Astrocyte (in vitro differentiated cells and primary cell): ENCODE measurements at regions not wholly inside any gene's neighbourhood (a gene's known extent, or its start where the extent isn't known, plus 50 kb on each side); places are given as distances from the start of the nearest gene placed in this dataset.

Experiments used
- DNase-seq: peaks from one replicate; pipeline ENCODE4 v3.0.0-alpha.2; 2010; ENCODE audit warnings: low read depth
- FAIRE-seq: peaks from 2 replicates; lab custom pipeline; 2011; peaks lifted over from hg19 to GRCh38; lab: Jason Lieb, UNC
- H2AFZ ChIP-seq: 2 replicates; pipeline ENCODE4 v1.6.0; 2012; ENCODE audit warnings: low read depth, low read length, inconsistent platforms
- H3K27ac ChIP-seq: 2 replicates; pipeline ENCODE4 v1.5.1; 2011; ENCODE audit warnings: low read depth, low read length, inconsistent platforms
- H3K27me3 ChIP-seq: 2 replicates; pipeline ENCODE4 v1.6.0; 2011; ENCODE audit warnings: low read length, inconsistent platforms; ENCODE audit not compliant: insufficient read depth
- H3K36me3 ChIP-seq: 2 replicates; pipeline ENCODE4 v1.5.1; 2011; ENCODE audit warnings: low read length, inconsistent platforms; ENCODE audit not compliant: insufficient read depth
- H3K4me1 ChIP-seq: 2 replicates; pipeline ENCODE4 v1.5.1; 2011; ENCODE audit warnings: low read length, inconsistent platforms; ENCODE audit not compliant: insufficient read depth
- H3K4me2 ChIP-seq: 2 replicates; pipeline ENCODE4 v1.6.0; 2012; ENCODE audit warnings: low read length, inconsistent platforms
- H3K4me3 ChIP-seq: 2 replicates; pipeline ENCODE4 v1.5.1; 2011; ENCODE audit warnings: low read depth, mild to moderate bottlenecking, low read length, inconsistent platforms; ENCODE audit not compliant: insufficient read depth
- H3K79me2 ChIP-seq: 2 replicates; pipeline ENCODE4 v1.6.0; 2012; ENCODE audit warnings: mild to moderate bottlenecking, low read length, inconsistent platforms; ENCODE audit not compliant: insufficient read depth
- H3K9ac ChIP-seq: 2 replicates; pipeline ENCODE4 v1.6.0; 2012; ENCODE audit warnings: mild to moderate bottlenecking, low read length, inconsistent platforms
- H3K9me3 ChIP-seq: 2 replicates; pipeline ENCODE4 v1.5.1; 2012; ENCODE audit warnings: low read depth, mild to moderate bottlenecking, low read length, inconsistent platforms; ENCODE audit not compliant: insufficient read depth
- H4K20me1 ChIP-seq: 2 replicates; pipeline ENCODE4 v1.6.0; 2012; ENCODE audit warnings: low read length, inconsistent platforms; ENCODE audit not compliant: insufficient read depth
- H3K27ac Mint-ChIP-seq: one replicate; pipeline ENCODE4 v1.8.0; 2021; ENCODE audit warnings: mild to moderate bottlenecking, mixed read lengths; ENCODE audit not compliant: unreplicated experiment
- H3K27me3 Mint-ChIP-seq: one replicate; pipeline ENCODE4 v1.8.0; 2021; ENCODE audit warnings: low read depth, mixed read lengths; ENCODE audit not compliant: unreplicated experiment
- H3K36me3 Mint-ChIP-seq: one replicate; pipeline ENCODE4 v1.8.0; 2021; ENCODE audit warnings: low read depth, mixed read lengths; ENCODE audit not compliant: unreplicated experiment
- H3K4me1 Mint-ChIP-seq: one replicate; pipeline ENCODE4 v1.8.0; 2021; ENCODE audit warnings: low read depth, mixed read lengths; ENCODE audit not compliant: unreplicated experiment
- H3K4me3 Mint-ChIP-seq: one replicate; pipeline ENCODE4 v1.8.0; 2021; ENCODE audit warnings: mild to moderate bottlenecking, moderate library complexity, mixed read lengths; ENCODE audit not compliant: unreplicated experiment
- H3K9me3 Mint-ChIP-seq: one replicate; pipeline ENCODE4 v1.8.0; 2021; ENCODE audit warnings: mild to moderate bottlenecking, mixed read lengths; ENCODE audit not compliant: unreplicated experiment
- EZH2 ChIP-seq: IDR thresholded peaks from 2 replicates; pipeline ENCODE4 v1.6.1; 2012; ENCODE audit warnings: mild to moderate bottlenecking, low read length, inconsistent platforms; ENCODE audit not compliant: insufficient read depth
- TF ChIP-seq, protein P1 (sequence below): IDR thresholded peaks from 2 replicates; pipeline ENCODE4 v1.5.1; 2011; ENCODE audit warnings: low read depth, mild to moderate bottlenecking, inconsistent platforms, low read length, moderate library complexity; ENCODE audit not compliant: insufficient read depth

DNA sequence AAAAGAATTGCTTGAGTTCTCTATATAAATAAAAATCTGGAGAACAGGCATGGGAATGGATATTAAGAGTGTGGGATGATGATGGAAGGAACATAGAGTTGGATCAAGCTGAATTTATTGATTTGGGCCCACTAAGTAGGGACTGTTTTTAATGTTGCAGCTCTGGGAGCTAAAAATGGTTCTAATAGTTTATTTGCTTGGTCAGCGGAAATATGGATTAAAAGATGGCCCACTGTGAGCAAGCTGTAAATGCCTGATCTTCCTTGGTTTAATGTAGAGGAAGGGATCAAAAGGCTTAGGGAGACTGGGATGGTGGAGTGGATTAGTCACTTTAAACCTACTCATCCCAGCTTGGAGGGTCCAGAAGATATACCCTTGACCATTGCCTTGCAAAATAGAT is 429.4 kb upstream of the NXPH2 start:
- Mint-ChIP-seq H3K27me3 (no peaks in the 10 kb centered on the region), H3K36me3 (peaks cover 3% of the 10 kb centered on the region), H3K27ac (no peak overlapping the region), H3K4me1 (no peaks in the 10 kb centered on the region), H3K9me3 (no peaks in the 10 kb centered on the region), H3K4me3 (no peak overlapping the region)
- H2AFZ ChIP-seq = no peak overlapping the region
- H4K20me1 ChIP-seq = no peaks in the 10 kb centered on the region
- no peaks in the 10 kb centered on the region for H3K79me2 ChIP-seq
- TF ChIP-seq, protein P1, sequence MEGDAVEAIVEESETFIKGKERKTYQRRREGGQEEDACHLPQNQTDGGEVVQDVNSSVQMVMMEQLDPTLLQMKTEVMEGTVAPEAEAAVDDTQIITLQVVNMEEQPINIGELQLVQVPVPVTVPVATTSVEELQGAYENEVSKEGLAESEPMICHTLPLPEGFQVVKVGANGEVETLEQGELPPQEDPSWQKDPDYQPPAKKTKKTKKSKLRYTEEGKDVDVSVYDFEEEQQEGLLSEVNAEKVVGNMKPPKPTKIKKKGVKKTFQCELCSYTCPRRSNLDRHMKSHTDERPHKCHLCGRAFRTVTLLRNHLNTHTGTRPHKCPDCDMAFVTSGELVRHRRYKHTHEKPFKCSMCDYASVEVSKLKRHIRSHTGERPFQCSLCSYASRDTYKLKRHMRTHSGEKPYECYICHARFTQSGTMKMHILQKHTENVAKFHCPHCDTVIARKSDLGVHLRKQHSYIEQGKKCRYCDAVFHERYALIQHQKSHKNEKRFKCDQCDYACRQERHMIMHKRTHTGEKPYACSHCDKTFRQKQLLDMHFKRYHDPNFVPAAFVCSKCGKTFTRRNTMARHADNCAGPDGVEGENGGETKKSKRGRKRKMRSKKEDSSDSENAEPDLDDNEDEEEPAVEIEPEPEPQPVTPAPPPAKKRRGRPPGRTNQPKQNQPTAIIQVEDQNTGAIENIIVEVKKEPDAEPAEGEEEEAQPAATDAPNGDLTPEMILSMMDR = no peak
- TF ChIP-seq EZH2 = no peak
- H3K27ac ChIP-seq = no peak overlapping the region
- H3K4me2 ChIP-seq = no peak overlapping the region
- FAIRE-seq (no peak), DNase-seq (no peak)
- H3K4me3 ChIP-seq = no peak overlapping the region
- no peak overlapping the region for H3K9ac ChIP-seq
- no peaks in the 10 kb centered on the region for H3K27me3 ChIP-seq
- no peaks in the 10 kb centered on the region for H3K4me1 ChIP-seq
- no peaks in the 10 kb centered on the region for H3K9me3 ChIP-seq
- H3K36me3 ChIP-seq = no peaks in the 10 kb centered on the region

DNA sequence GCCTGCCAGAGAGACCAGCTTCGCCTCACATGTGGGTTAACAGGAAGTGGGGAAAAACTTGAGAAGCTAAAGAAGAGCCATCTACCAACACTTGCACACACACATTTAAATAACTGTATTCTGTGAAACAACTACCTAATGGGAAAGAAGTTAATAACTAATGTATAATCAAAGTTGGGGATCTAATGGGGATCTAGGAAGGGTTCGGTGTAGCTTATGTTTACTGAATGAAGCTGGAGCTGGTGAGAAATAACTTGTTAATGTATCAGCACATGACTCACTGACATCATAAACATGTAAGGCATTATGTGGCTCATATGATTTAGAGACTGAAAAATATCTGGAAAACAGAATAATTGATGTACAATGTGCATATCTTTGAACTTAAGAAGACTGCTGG is 421.3 kb upstream of the NXPH2 start:
- Histone ChIP-seq H2AFZ (no peak overlapping the region), H4K20me1 (no peaks in the 10 kb centered on the region), H3K4me3 (no peak overlapping the region), H3K9ac (no peak overlapping the region), H3K27me3 (no peaks in the 10 kb centered on the region), H3K4me1 (no peaks in the 10 kb centered on the region), H3K79me2 (no peaks in the 10 kb centered on the region), H3K27ac (no peak overlapping the region), H3K9me3 (no peaks in the 10 kb centered on the region), H3K4me2 (no peak overlapping the region), H3K36me3 (no peaks in the 10 kb centered on the region)
- Mint-ChIP-seq H3K4me3 (no peak overlapping the region), H3K27ac (no peak overlapping the region), H3K9me3 (no peaks in the 10 kb centered on the region), H3K4me1 (peaks cover 5% of the 10 kb centered on the region), H3K36me3 (no peaks in the 10 kb centered on the region), H3K27me3 (no peaks in the 10 kb centered on the region)
- TF ChIP-seq EZH2 = no peak
- TF ChIP-seq, protein P1 = no peak
- no peak for DNase-seq
- FAIRE-seq = no peak

DNA sequence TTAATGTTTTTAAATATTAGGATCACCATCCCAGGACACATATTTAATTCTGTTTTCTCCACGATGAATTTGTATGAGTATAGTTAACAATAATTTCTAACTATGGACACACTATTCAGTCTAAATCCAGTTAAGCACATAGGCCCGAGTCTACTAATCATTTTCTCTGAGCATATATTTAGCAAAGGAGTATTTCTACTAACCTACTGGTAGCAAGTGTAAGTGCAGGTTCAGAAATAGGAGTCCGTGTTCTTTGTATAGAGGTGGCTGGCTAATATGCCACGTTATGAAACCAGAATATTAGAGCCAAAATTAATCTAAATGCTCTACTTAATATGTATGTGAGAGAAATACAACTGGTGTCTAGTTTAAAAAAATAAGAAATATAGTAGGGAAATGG is 416.6 kb upstream of the NXPH2 start:
- Mint-ChIP-seq H3K4me3 (no peak overlapping the region), H3K4me1 (peaks cover 5% of the 10 kb centered on the region), H3K36me3 (no peaks in the 10 kb centered on the region), H3K27me3 (peaks cover 3% of the 10 kb centered on the region), H3K9me3 (no peaks in the 10 kb centered on the region), H3K27ac (no peak overlapping the region)
- Histone ChIP-seq H3K79me2 (no peaks in the 10 kb centered on the region), H3K4me2 (no peak overlapping the region), H3K36me3 (no peaks in the 10 kb centered on the region), H3K4me1 (no peaks in the 10 kb centered on the region), H3K27me3 (no peaks in the 10 kb centered on the region), H3K4me3 (no peak overlapping the region), H4K20me1 (no peaks in the 10 kb centered on the region), H3K9ac (no peak overlapping the region), H2AFZ (no peak overlapping the region), H3K9me3 (no peaks in the 10 kb centered on the region), H3K27ac (no peak overlapping the region)
- TF ChIP-seq, protein P1 = no peak
- TF ChIP-seq EZH2 = no peak
- FAIRE-seq (no peak), DNase-seq (no peak)
